Endothelial cell of umbilical vein (primary cell): ENCODE measurements at regions not wholly inside any gene's neighbourhood (a gene's known extent, or its start where the extent isn't known, plus 50 kb on each side); places are given as distances from the start of the nearest gene placed in this dataset.

Experiments used
- BruUV-seq: library from RNA; stranded (reverse); fragments of 400-500 nt; replicated peaks from 2 replicates; lab custom pipeline; 2021; lab: Mats Ljungman, UMichigan
- CTCF ChIA-PET: fragments of 300-600, 350-600 bp; sonication (Branson Sonifier 250); formaldehyde crosslinking; loops from one replicate; lab custom pipeline; 2021; ENCODE audit warnings: antibody characterized with exemption, inconsistent platforms; lab: Charles Lee
- POLR2A ChIA-PET: fragments of 300-600, 350-600 bp; sonication (Branson Sonifier 250); formaldehyde crosslinking; loops from one replicate; lab custom pipeline; 2021; ENCODE audit warnings: antibody characterized with exemption, inconsistent platforms; lab: Charles Lee
- DNase-seq: peaks from one replicate; pipeline ENCODE4 v3.0.0-alpha.2; 2011; ENCODE audit warnings: low read depth, low spot score
- FAIRE-seq: peaks from 2 replicates; lab custom pipeline; 2011; peaks lifted over from hg19 to GRCh38; lab: Jason Lieb, UNC
- H2AFZ ChIP-seq: 2 replicates; pipeline ENCODE4 v1.6.0; 2012; ENCODE audit warnings: low read depth, low read length, control low read depth, inconsistent platforms
- H3K27ac ChIP-seq: 2 replicates; pipeline ENCODE4 v1.5.1; 2011; ENCODE audit warnings: low read depth, mild to moderate bottlenecking, control low read depth, low read length, moderate library complexity; ENCODE audit not compliant: insufficient read depth
- H3K27me3 ChIP-seq, 2 experiments: 2 replicates each; pipeline versions ENCODE4 v1.6.0 to v1.6.1; 2011; ENCODE audit warnings: low read length in 2 of 2, mixed read lengths in 1 of 2; ENCODE audit not compliant: control insufficient read depth in 2 of 2, insufficient read depth in 2 of 2
- H3K36me3 ChIP-seq, 2 experiments: 2 replicates in 1 of 2; 3 replicates in 1 of 2; pipeline ENCODE4 v1.5.1; 2011; ENCODE audit warnings: low read length in 2 of 2, mild to moderate bottlenecking in 1 of 2, moderate library complexity in 1 of 2; ENCODE audit not compliant: control insufficient read depth in 2 of 2, insufficient read depth in 2 of 2; ENCODE audit errors: extremely low read depth in 1 of 2
- H3K4me1 ChIP-seq: 3 replicates; pipeline ENCODE4 v1.5.1; 2011; ENCODE audit warnings: mild to moderate bottlenecking, low read length; ENCODE audit not compliant: control insufficient read depth, insufficient read depth; ENCODE audit errors: extremely low read depth
- H3K4me2 ChIP-seq: 2 replicates; pipeline ENCODE4 v1.6.1; 2011; ENCODE audit warnings: low read length, control low read depth, mixed read lengths; ENCODE audit not compliant: insufficient read depth
- H3K4me3 ChIP-seq, 3 experiments: fragments of 200-600 bp in 1 of 3; sonication (generic), shearing (Covaris generic) in 1 of 3; replicated peaks in 1 of 3; 2 replicates each; pipeline ENCODE4 v1.5.1; 2011 to 2016; ENCODE audit warnings: control low read depth in 3 of 3, low read length in 3 of 3, mild to moderate bottlenecking in 2 of 3, inconsistent platforms in 1 of 3, low read depth in 1 of 3, moderate library complexity in 1 of 3; ENCODE audit not compliant: insufficient read depth in 1 of 3
- H3K79me2 ChIP-seq: 2 replicates; pipeline ENCODE4 v1.6.0; 2012; ENCODE audit warnings: low read length, inconsistent platforms; ENCODE audit not compliant: control insufficient read depth, insufficient read depth
- H3K9ac ChIP-seq: replicated peaks from 2 replicates; pipeline ENCODE3; 2011; ENCODE audit warnings: low read length, control low read depth; ENCODE audit not compliant: insufficient read depth; ENCODE audit errors: extremely low read depth
- H3K9me1 ChIP-seq: replicated peaks from 3 replicates; pipeline ENCODE4 v1.6.0; 2011; ENCODE audit warnings: mild to moderate bottlenecking, low read length; ENCODE audit not compliant: control insufficient read depth, insufficient read depth; ENCODE audit errors: extremely low read depth
- H3K9me3 ChIP-seq: replicated peaks from 2 replicates; pipeline ENCODE4 v1.5.1; 2012; ENCODE audit warnings: low read length, inconsistent platforms; ENCODE audit not compliant: control insufficient read depth, insufficient read depth
- H4K20me1 ChIP-seq: replicated peaks from 2 replicates; pipeline ENCODE3; 2011; ENCODE audit warnings: mild to moderate bottlenecking, low read length; ENCODE audit not compliant: control insufficient read depth, insufficient read depth; ENCODE audit errors: extremely low read depth
- EZH2 ChIP-seq: IDR thresholded peaks from 2 replicates; pipeline ENCODE4 v1.6.1; 2012; ENCODE audit warnings: borderline replicate concordance, low read depth, mild to moderate bottlenecking, moderate library complexity, low read length, inconsistent platforms; ENCODE audit not compliant: severe bottlenecking
- FOS ChIP-seq: IDR thresholded peaks from 2 replicates; pipeline ENCODE4 v1.6.1; 2011; ENCODE audit warnings: mild to moderate bottlenecking, low read length, moderate library complexity, borderline replicate concordance; ENCODE audit not compliant: insufficient read depth
- MYC ChIP-seq: IDR thresholded peaks from one replicate; pipeline ENCODE4 v1.6.1; 2011; ENCODE audit warnings: mild to moderate bottlenecking, low read depth, low read length
- POLR2AphosphoS5 ChIP-seq: IDR thresholded peaks from 2 replicates; pipeline ENCODE4 v1.6.1; 2012; ENCODE audit warnings: low read depth, mild to moderate bottlenecking, control low read depth, low read length, moderate library complexity; ENCODE audit not compliant: insufficient read depth
- dilution Hi-C: fragments of 300-500 bp; cut with MboI; formaldehyde crosslinking; loops from one replicate; pipeline ENCODE4 v1.15.0; 2019; ENCODE audit warnings: low sequenced_read_pairs; ENCODE audit not compliant: extremely low pct_ligation_motif_present
- intact Hi-C: fragments of 100-400 bp; cut with micrococcal nuclease; formaldehyde crosslinking; loops from one replicate; pipeline ENCODE4 v1.10.0; 2022
- TF ChIP-seq, protein P1 (sequence below): IDR thresholded peaks from 2 replicates; pipeline ENCODE4 v1.6.1; 2011; ENCODE audit not compliant: insufficient read depth, insufficient read length
- TF ChIP-seq, protein P2 (sequence below), 2 donors: IDR thresholded peaks; 1 replicate in 1 of 2; 2 replicates in 1 of 2; pipeline ENCODE4 v1.5.1; 2011; ENCODE audit warnings: low read length in 2 of 2, mild to moderate bottlenecking in 2 of 2, moderate library complexity in 2 of 2, control low read depth in 1 of 2, inconsistent platforms in 1 of 2, low read depth in 1 of 2; ENCODE audit not compliant: insufficient read depth in 1 of 2; ENCODE audit errors: extremely low read depth in 1 of 2

DNA sequence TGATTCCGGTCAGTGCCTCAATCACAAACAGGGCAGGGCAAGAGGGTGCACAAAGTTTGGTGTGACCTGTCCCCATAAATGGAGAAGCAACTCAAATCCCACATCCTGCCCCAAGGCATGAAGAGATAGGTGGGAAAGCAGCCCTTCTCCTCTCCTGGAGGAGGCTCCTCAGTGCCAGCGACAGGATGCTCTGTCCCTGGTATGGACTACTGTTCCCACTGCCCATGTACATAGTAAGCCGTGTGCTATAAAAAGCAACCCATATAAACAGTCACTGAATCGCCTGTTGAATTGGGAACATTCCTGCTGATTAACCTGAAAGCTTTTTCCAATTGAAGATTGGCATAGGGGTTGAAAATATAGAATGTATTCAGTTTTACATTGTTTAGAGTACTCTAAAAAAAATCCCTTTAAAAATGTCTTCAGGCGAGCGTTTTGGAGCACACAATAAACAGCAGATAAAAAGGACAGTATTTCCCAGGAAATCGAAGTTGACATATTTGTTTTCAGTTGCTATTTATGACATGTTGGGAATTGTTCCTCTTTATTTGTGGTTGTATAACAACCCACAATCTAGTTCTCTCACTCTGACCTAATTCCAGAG is 513.9 kb downstream of the DIRAS2 start:
- no peak overlapping the region for H3K27ac ChIP-seq
- no TSS peak for BruUV-seq
- no peaks in the 10 kb centered on the region for H3K79me2 ChIP-seq
- TF ChIP-seq, protein P1, sequence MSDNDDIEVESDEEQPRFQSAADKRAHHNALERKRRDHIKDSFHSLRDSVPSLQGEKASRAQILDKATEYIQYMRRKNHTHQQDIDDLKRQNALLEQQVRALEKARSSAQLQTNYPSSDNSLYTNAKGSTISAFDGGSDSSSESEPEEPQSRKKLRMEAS, result no peak
- TF ChIP-seq FOS, result no peak
- no peak for TF ChIP-seq MYC
- no peak for TF ChIP-seq EZH2
- TF ChIP-seq, protein P2, sequence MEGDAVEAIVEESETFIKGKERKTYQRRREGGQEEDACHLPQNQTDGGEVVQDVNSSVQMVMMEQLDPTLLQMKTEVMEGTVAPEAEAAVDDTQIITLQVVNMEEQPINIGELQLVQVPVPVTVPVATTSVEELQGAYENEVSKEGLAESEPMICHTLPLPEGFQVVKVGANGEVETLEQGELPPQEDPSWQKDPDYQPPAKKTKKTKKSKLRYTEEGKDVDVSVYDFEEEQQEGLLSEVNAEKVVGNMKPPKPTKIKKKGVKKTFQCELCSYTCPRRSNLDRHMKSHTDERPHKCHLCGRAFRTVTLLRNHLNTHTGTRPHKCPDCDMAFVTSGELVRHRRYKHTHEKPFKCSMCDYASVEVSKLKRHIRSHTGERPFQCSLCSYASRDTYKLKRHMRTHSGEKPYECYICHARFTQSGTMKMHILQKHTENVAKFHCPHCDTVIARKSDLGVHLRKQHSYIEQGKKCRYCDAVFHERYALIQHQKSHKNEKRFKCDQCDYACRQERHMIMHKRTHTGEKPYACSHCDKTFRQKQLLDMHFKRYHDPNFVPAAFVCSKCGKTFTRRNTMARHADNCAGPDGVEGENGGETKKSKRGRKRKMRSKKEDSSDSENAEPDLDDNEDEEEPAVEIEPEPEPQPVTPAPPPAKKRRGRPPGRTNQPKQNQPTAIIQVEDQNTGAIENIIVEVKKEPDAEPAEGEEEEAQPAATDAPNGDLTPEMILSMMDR (IDR thresholded peaks at IDR 0.05; ENCODE audit: extremely low read depth in 1 of 2, insufficient read depth in 1 of 2, low read depth in 1 of 2, low read length in 2 of 2), result no peak
- TF ChIP-seq POLR2AphosphoS5, result no peak
- H3K9me3 ChIP-seq, result no peaks in the 10 kb centered on the region
- H3K9me1 ChIP-seq, result no peaks in the 10 kb centered on the region
- dilution Hi-C loops (no loop called here), intact Hi-C loops (no loop called here)
- H4K20me1 ChIP-seq, result no peaks in the 10 kb centered on the region
- FAIRE-seq, result no peak
- H3K36me3 ChIP-seq, result no peaks in the 10 kb centered on the region
- ChIA-PET CTCF (interaction anchor here (1.1 kb wide), 1 partner anchor 531 kb away, joined by 3 read pairs; no protein-coding TSS in a partner anchor), POLR2A (no interaction called here)
- H3K9ac ChIP-seq, result no peak overlapping the region
- H3K4me2 ChIP-seq, result no peak overlapping the region
- H3K27me3 ChIP-seq, result no peaks in the 10 kb centered on the region
- no peaks in the 10 kb centered on the region for H3K4me1 ChIP-seq
- no peak overlapping the region for H3K4me3 ChIP-seq
- no peak for DNase-seq
- no peak overlapping the region for H2AFZ ChIP-seq
